ENCODE measurements at regions not wholly inside any gene's neighbourhood (a gene's known extent, or its start where the extent isn't known, plus 50 kb on each side); places are given as distances from the start of the nearest gene placed in this dataset.
"Not testable (repeated sequence)": the region's sequence is repeated elsewhere in the genome, so short reads cannot be mapped to it uniquely, and the experiment has no call there.

DNA sequence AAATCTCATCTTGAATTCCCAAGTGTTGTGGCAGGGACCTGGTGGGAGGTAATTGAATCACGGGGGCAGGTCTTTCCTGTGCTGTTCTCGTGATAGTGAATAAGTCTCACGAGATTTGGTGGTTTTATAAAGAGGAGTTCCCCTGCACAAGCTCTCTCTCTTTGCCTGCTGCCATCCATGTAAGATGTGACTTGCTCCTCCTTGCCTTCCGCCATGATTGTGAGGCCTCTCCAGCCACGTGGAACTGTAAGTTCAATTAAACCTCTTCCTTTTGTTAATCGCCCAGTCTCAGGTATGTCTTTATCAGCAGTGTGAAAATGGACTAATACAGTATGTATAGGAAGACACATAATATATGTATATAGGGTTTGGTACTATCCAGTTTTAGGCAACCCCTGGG lies 270.6 kb upstream of the RNF32 start:
- H3K4ac ChIP-seq (ENCODE audit: low read depth, low read length); H3K79me1 ChIP-seq (ENCODE audit: low read depth in 1 of 2, low read length in 2 of 2); H2AFZ ChIP-seq (replicated peaks; ENCODE audit: low read length, poor library complexity); H4K5ac ChIP-seq (ENCODE audit: low read depth, low read length); H2AK9ac ChIP-seq (replicated peaks; ENCODE audit: low read depth, low read length, poor library complexity); H2BK20ac ChIP-seq (ENCODE audit: low read depth, low read length); ATAC-seq (ENCODE audit: low read depth); BruUV-seq (replicated peaks); H3K4me1 ChIP-seq (ENCODE audit: control insufficient read depth, insufficient read depth, low read length); in situ Hi-C loops (cut with MboI; ENCODE audit: low sequenced_read_pairs); POLR2A ChIA-PET (ENCODE audit: unreplicated experiment); H3K27me3 ChIP-seq (ENCODE audit: control insufficient read depth, insufficient read depth, low read length); H4K8ac ChIP-seq (ENCODE audit: low read depth in 2 of 2, low read length in 2 of 2); H3K9me1 ChIP-seq (ENCODE audit: insufficient read depth, low read length); intact Hi-C loops (cut with micrococcal nuclease); H3K14ac ChIP-seq (replicated peaks; ENCODE audit: low read depth, low read length); H3K27ac ChIP-seq (ENCODE audit: insufficient read depth, low read length); H2AK5ac ChIP-seq (ENCODE audit: low read depth, low read length); DNase-seq; H4K91ac ChIP-seq (ENCODE audit: insufficient read depth, low read depth, low read length); H2BK5ac ChIP-seq (ENCODE audit: low read depth, low read length, poor library complexity, severe bottlenecking); H3K9ac ChIP-seq (ENCODE audit: low read depth, low read length); H3K4me2 ChIP-seq (ENCODE audit: low read depth, low read length); CTCF ChIA-PET; H3K23ac ChIP-seq (ENCODE audit: low read depth, low read length); H3K4me3 ChIP-seq (ENCODE audit: insufficient read depth, low read depth, low read length); H2BK120ac ChIP-seq (ENCODE audit: low read depth, low read length); H4K20me1 ChIP-seq (ENCODE audit: insufficient read depth, low read length); H3K36me3 ChIP-seq (ENCODE audit: control insufficient read depth, insufficient read depth, low read length); H3K56ac ChIP-seq (ENCODE audit: extremely low read depth, insufficient read depth, low read length); H3K18ac ChIP-seq (ENCODE audit: low read depth, low read length); H2BK15ac ChIP-seq (ENCODE audit: low read depth, low read length); dilution Hi-C loops (cut with HindIII; ENCODE audit: low sequenced_read_pairs, unreplicated experiment): not testable (repeated sequence)
- WGBS, 2 experiments (ENCODE audit: extremely low coverage in 2 of 2, insufficient read length in 1 of 2), result no CpG with 5 or more reads among the region's 6 CpGs
- H3K9me3 ChIP-seq (ENCODE audit: control insufficient read depth, insufficient read depth, low read length), result peaks cover 30% of the 10 kb centered on the region
